ENCODE measurements at regions not wholly inside any gene's neighbourhood (a gene's known extent, or its start where the extent isn't known, plus 50 kb on each side); places are given as distances from the start of the nearest gene placed in this dataset.
"Not testable (repeated sequence)": the region's sequence is repeated elsewhere in the genome, so short reads cannot be mapped to it uniquely, and the experiment has no call there.

GRCh38 chr20:46785958-46786357 lies 76.5 kb downstream of the SLC2A10 start:
- DNase-seq (ENCODE audit: low spot score) = no peak

- DNase-seq (ENCODE audit: low spot score) = no peak
Observed at GRCh38 chr20:46786566-46786965, 77.1 kb downstream of the SLC2A10 start.

- no peak for DNase-seq (ENCODE audit: low spot score)
Observed at GRCh38 chr20:46787991-46788762, 78.7 kb downstream of the SLC2A10 start.

- not testable (repeated sequence) for DNase-seq (ENCODE audit: low spot score)
Observed at GRCh38 chr20:46788763-46789091, 79.3 kb downstream of the SLC2A10 start.

- DNase-seq (ENCODE audit: low spot score) = peak; percentile 13
Observed at GRCh38 chr20:46789339-46790028, 80.0 kb downstream of the SLC2A10 start.

- no peak for DNase-seq (ENCODE audit: low spot score)
Observed at GRCh38 chr20:46791722-46792416, 82.4 kb downstream of the SLC2A10 start.

GRCh38 chr20:46797206-46797605 lies 87.8 kb downstream of the SLC2A10 start:
- no peak for DNase-seq (ENCODE audit: low spot score)

GRCh38 chr20:46798430-46798829 lies 89.0 kb downstream of the SLC2A10 start:
- no peak for DNase-seq (ENCODE audit: low spot score)

- no peak for DNase-seq (ENCODE audit: low spot score)
Observed at GRCh38 chr20:46799781-46800408, 90.4 kb downstream of the SLC2A10 start.

GRCh38 chr20:46800409-46800804 lies 91.0 kb downstream of the SLC2A10 start:
- DNase-seq (ENCODE audit: low spot score) = no peak

GRCh38 chr20:46801003-46801702 lies 91.7 kb downstream of the SLC2A10 start:
- peak; percentile 34 for DNase-seq (ENCODE audit: low spot score)

GRCh38 chr20:46802722-46803121 lies 91.9 kb upstream of the EYA2 start:
- no peak for DNase-seq (ENCODE audit: low spot score)

GRCh38 chr20:46803123-46804020 lies 91.3 kb upstream of the EYA2 start:
- DNase-seq (ENCODE audit: low spot score) = no peak

- no peak for DNase-seq (ENCODE audit: low spot score)
Observed at GRCh38 chr20:46804126-46804525, 90.5 kb upstream of the EYA2 start.

- DNase-seq (ENCODE audit: low spot score) = no peak
Observed at GRCh38 chr20:46805836-46806235, 88.8 kb upstream of the EYA2 start.

- DNase-seq (ENCODE audit: low spot score) = no peak
Observed at GRCh38 chr20:46807998-46808397, 86.6 kb upstream of the EYA2 start.

GRCh38 chr20:46808565-46808964 lies 86.1 kb upstream of the EYA2 start:
- no peak for DNase-seq (ENCODE audit: low spot score)

GRCh38 chr20:46809706-46810360 lies 84.8 kb upstream of the EYA2 start:
- no peak for DNase-seq (ENCODE audit: low spot score)

GRCh38 chr20:46810448-46811223 lies 84.0 kb upstream of the EYA2 start:
- DNase-seq (ENCODE audit: low spot score) = no peak
